GM12865 (cell line): ENCODE measurements at regions not wholly inside any gene's neighbourhood (a gene's known extent, or its start where the extent isn't known, plus 50 kb on each side); places are given as distances from the start of the nearest gene placed in this dataset.

Experiments used
- DNase-seq: peaks from one replicate; pipeline ENCODE4 v3.0.0; 2010; ENCODE audit warnings: low read depth
- H3K4me3 ChIP-seq: 2 replicates; pipeline ENCODE4 v1.5.1; 2011; ENCODE audit warnings: mild to moderate bottlenecking, low read depth, low read length, control low read depth
- CTCF ChIP-seq: IDR thresholded peaks from 2 replicates; pipeline ENCODE4 v1.5.1; 2011; ENCODE audit warnings: low read length, control low read depth, low read depth, inconsistent platforms; ENCODE audit not compliant: insufficient read depth; ENCODE audit errors: missing control alignments

DNA sequence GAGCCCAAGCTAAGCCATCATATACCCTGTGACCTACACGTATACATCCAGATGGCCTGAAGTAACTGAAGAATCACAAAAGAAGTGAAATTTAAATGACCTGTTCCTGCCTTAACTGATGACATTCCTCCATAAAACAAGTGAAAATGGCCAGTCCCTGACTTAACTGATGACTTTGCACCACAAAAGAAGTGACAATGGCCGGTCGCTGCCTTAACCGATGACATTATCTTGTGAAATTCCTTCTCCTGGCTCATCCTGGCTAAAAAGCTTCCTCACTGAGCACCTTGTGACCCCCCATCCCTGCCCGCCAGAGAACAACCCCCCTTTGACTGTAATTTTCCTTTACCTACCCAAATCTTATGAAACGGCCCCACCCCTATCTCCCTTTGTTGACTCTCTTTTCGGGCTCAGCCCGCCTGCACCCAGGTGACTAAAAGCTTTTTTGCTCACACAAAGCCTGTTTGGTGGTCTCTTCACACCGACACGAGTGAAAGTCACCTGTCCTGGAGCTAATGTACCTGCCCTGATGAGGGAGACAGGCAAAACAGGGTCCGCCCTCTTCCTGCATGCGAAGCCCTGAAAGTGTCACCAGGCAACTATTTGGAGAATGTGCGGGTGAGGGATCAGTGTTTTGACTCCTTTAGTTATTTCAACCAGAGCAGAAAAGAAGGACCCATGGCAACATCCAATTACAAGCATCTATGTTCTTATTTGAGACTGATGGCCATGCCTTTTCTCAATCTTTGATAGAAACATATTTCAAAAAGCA lies 266.1 kb downstream of the SMARCA2 start:
- no peak for DNase-seq
- no peak for TF ChIP-seq CTCF
- no peak overlapping the region for H3K4me3 ChIP-seq

DNA sequence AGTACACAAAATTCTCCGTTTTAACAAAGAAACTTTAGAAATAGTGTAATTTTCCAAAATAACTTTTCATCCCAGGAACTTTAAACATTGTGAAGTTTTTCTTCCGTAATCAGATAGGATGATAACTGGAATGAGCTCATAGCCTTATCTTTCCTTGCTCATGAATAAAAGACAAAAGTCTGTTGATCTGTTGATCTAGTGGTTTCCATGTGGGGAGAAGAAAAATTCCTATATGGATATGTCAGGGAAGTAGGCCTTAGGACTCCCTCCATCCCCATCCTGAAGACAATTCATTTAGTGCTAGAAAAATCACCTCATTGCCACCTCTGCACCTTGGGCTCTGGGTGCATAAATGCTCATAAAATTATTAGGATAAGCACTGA lies 266.6 kb downstream of the SMARCA2 start:
- H3K4me3 ChIP-seq, result no peak overlapping the region
- no peak for DNase-seq
- TF ChIP-seq CTCF, result no peak

DNA sequence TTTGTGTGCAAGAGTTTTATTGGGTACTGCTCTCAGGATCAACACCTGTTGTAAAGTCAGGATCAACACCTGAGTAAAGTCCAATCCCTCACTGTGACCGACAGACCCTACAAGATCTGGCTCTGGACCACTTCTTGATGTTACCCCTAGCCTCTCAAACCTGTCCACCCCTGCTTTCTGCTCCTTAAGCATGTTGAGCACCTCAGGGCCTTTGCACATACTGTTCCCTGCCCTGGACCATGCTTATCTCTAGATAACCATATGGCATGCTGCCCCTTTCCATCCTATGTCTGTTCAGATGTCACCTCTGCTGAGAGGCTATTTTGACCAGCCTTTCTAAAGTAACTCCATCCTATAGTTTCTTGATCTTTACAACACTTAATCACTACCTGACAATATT lies 269.6 kb downstream of the SMARCA2 start:
- no peak overlapping the region for H3K4me3 ChIP-seq
- no peak for TF ChIP-seq CTCF
- no peak for DNase-seq

- TF ChIP-seq CTCF, result no peak
- no peak for DNase-seq
Measured at GRCh38 chr9:2285416-2286332, 270.5 kb downstream of the SMARCA2 start.

DNA sequence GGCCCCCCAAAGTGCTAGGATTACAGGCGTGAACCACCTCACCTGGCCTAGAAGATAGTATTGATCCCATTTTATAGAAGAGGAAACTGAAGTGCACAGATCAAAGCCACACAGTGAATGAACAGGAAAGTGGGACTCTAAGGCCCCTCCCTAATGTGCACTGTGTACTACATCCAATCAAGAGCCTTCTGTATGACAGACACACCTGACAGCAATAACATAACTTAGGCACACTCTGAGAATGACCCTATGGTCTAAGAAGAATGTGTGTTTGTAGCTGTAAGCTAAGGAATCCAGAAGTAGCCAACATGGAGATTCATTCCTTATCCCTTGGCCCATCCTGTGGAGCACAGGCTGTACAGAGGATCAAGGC lies 271.2 kb downstream of the SMARCA2 start:
- TF ChIP-seq CTCF, result no peak
- DNase-seq, result no peak
- H3K4me3 ChIP-seq, result no peak overlapping the region

More at GRCh38 chr9:2285416-2286332, 270.5 kb downstream of the SMARCA2 start:
- no peak overlapping the region for H3K4me3 ChIP-seq

GRCh38 chr9:2286825-2287455 lies 271.8 kb downstream of the SMARCA2 start:
- TF ChIP-seq CTCF, result no peak
- DNase-seq, result no peak
- H3K4me3 ChIP-seq, result no peak overlapping the region
